CD4-positive, alpha-beta T cell (primary cell): ENCODE measurements at regions not wholly inside any gene's neighbourhood (a gene's known extent, or its start where the extent isn't known, plus 50 kb on each side); places are given as distances from the start of the nearest gene placed in this dataset.

Experiments used
- ATAC-seq: fragments of 200-7000 bp; cut with Tn5 transposase; one replicate; pipeline ENCODE4 v1.10.0; 2022; ENCODE audit warnings: mild to moderate bottlenecking; ENCODE audit not compliant: poor library complexity
- CTCF ChIA-PET: fragments of 350-600 bp; sonication (Branson Sonifier 250); formaldehyde crosslinking; loops from one replicate; lab custom pipeline; 2021; ENCODE audit warnings: antibody characterized with exemption, inconsistent platforms; lab: Charles Lee
- POLR2A ChIA-PET: fragments of 350-600 bp; sonication (Branson Sonifier 250); formaldehyde crosslinking; loops from one replicate; lab custom pipeline; 2021; ENCODE audit warnings: antibody characterized with exemption, inconsistent platforms; lab: Charles Lee
- DNase-seq, 14 experiments: peaks; one replicate each; pipeline ENCODE4 v3.0.0-alpha.2; 2013 to 2020; ENCODE audit warnings: mixed read lengths in 2 of 14
- H3K27ac ChIP-seq, 2 donors: one replicate each; pipeline versions ENCODE4 v1.5.1 to v1.7.0; 2013; ENCODE audit warnings: low read length in 2 of 2, low read depth in 1 of 2, mild to moderate bottlenecking in 1 of 2
- H3K27me3 ChIP-seq, 2 experiments: 1 replicate in 1 of 2; 2 replicates in 1 of 2; pipeline versions ENCODE4 v1.6.1 to v1.7.0; 2013; ENCODE audit warnings: low read length in 2 of 2, control low read depth in 1 of 2, mild to moderate bottlenecking in 1 of 2, moderate library complexity in 1 of 2; ENCODE audit not compliant: insufficient read depth in 2 of 2, control insufficient read depth in 1 of 2
- H3K36me3 ChIP-seq: one replicate; pipeline ENCODE4 v1.6.1; 2013; ENCODE audit warnings: low read length, control low read depth; ENCODE audit not compliant: insufficient read depth
- H3K4me1 ChIP-seq: one replicate; pipeline ENCODE4 v1.6.1; 2013; ENCODE audit warnings: low read length, control low read depth; ENCODE audit not compliant: insufficient read depth
- H3K4me3 ChIP-seq: one replicate; pipeline ENCODE4 v1.5.1; 2013; ENCODE audit warnings: mild to moderate bottlenecking, low read length, moderate library complexity
- H3K9me3 ChIP-seq, 2 experiments: 1 replicate in 1 of 2; 2 replicates in 1 of 2; pipeline versions ENCODE4 v1.6.1 to v1.7.0; 2013; ENCODE audit warnings: low read length in 2 of 2, mild to moderate bottlenecking in 2 of 2, control low read depth in 1 of 2, moderate library complexity in 1 of 2; ENCODE audit not compliant: control insufficient read depth in 1 of 2, insufficient read depth in 1 of 2
- H3K27ac Mint-ChIP-seq: one replicate; pipeline ENCODE4 v1.8.0; 2020; ENCODE audit warnings: mixed read lengths
- H3K27me3 Mint-ChIP-seq: one replicate; pipeline ENCODE4 v1.8.0; 2021; ENCODE audit warnings: mixed read lengths
- H3K36me3 Mint-ChIP-seq: one replicate; pipeline ENCODE4 v1.8.0; 2021; ENCODE audit warnings: low read depth, mixed read lengths
- H3K4me1 Mint-ChIP-seq: one replicate; pipeline ENCODE4 v1.8.0; 2021; ENCODE audit warnings: low read depth, mixed read lengths
- H3K4me3 Mint-ChIP-seq: one replicate; pipeline ENCODE4 v1.8.0; 2020; ENCODE audit warnings: mild to moderate bottlenecking, mixed read lengths
- H3K9me3 Mint-ChIP-seq: one replicate; pipeline ENCODE4 v1.8.0; 2020; ENCODE audit warnings: mixed read lengths
- CTCF ChIP-seq: fragments of 200-600 bp; IDR thresholded peaks from one replicate; pipeline ENCODE4 v1.8.0; 2022; ENCODE audit warnings: antibody characterized with exemption, mild to moderate bottlenecking
- intact Hi-C, 2 experiments: fragments of 100-400 bp; cut with DNase I in 1 of 2; cut with micrococcal nuclease in 1 of 2; formaldehyde crosslinking; loops; one replicate each; pipeline versions ENCODE4 v1.15.1 to v1.9.0; 2023 to 2025; cut with DNase I, micrococcal nuclease

- H3K27me3 Mint-ChIP-seq = no peaks in the 10 kb centered on the region
- DNase-seq = peak in 2 of 14 experiments; percentile 5 to 29
- POLR2A ChIA-PET = interaction anchor here (1.3 kb wide), 1 partner anchor 15 kb away, joined by 3 read pairs; no protein-coding TSS in a partner anchor
Measured at GRCh38 chr14:97538749-97539410, 741.7 kb downstream of the VRK1 start.

GRCh38 chr14:97539411-97539795 is 742.2 kb downstream of the VRK1 start:
- no peak for ATAC-seq
- ChIA-PET POLR2A (interaction anchor here (1.3 kb wide), 1 partner anchor 14 kb away, joined by 3 read pairs; no protein-coding TSS in a partner anchor), CTCF (no interaction called here)
- Mint-ChIP-seq H3K4me1 (peaks cover 24% of the 10 kb centered on the region), H3K27ac (no peak overlapping the region), H3K27me3 (no peaks in the 10 kb centered on the region), H3K36me3 (no peaks in the 10 kb centered on the region), H3K4me3 (no peak overlapping the region), H3K9me3 (no peaks in the 10 kb centered on the region)
- no peak overlapping the region for H3K4me3 ChIP-seq
- H3K4me1 ChIP-seq = peaks cover 13% of the 10 kb centered on the region
- no peaks in the 10 kb centered on the region for H3K36me3 ChIP-seq
- H3K9me3 ChIP-seq = no peaks in the 10 kb centered on the region
- no peaks in the 10 kb centered on the region for H3K27me3 ChIP-seq
- no peak for TF ChIP-seq CTCF
- no peak for DNase-seq
- intact Hi-C loops = no loop called here
- no peak overlapping the region for H3K27ac ChIP-seq

More at GRCh38 chr14:97538749-97539410, 741.7 kb downstream of the VRK1 start:
- Histone ChIP-seq H3K4me1 (peaks cover 8% of the 10 kb centered on the region), H3K27me3 (no peaks in the 10 kb centered on the region), H3K27ac (no peak overlapping the region), H3K9me3 (no peaks in the 10 kb centered on the region), H3K36me3 (no peaks in the 10 kb centered on the region), H3K4me3 (no peak overlapping the region)
- Mint-ChIP-seq H3K36me3 (no peaks in the 10 kb centered on the region), H3K27ac (no peak overlapping the region), H3K4me3 (no peak overlapping the region), H3K4me1 (peaks cover 19% of the 10 kb centered on the region), H3K9me3 (no peaks in the 10 kb centered on the region)
- TF ChIP-seq CTCF = no peak
- CTCF ChIA-PET = no interaction called here
- ATAC-seq = no peak
- intact Hi-C loops = no loop called here

- Mint-ChIP-seq H3K27ac (no peak overlapping the region), H3K9me3 (no peaks in the 10 kb centered on the region), H3K27me3 (no peaks in the 10 kb centered on the region), H3K4me1 (peaks cover 25% of the 10 kb centered on the region), H3K4me3 (no peak overlapping the region), H3K36me3 (no peaks in the 10 kb centered on the region)
- no peak overlapping the region for H3K4me3 ChIP-seq
- intact Hi-C loops = no loop called here
- no peaks in the 10 kb centered on the region for H3K36me3 ChIP-seq
- no peak overlapping the region for H3K27ac ChIP-seq
- no peak for ATAC-seq
- DNase-seq = no peak
- no peaks in the 10 kb centered on the region for H3K9me3 ChIP-seq
- no peak for TF ChIP-seq CTCF
- H3K4me1 ChIP-seq = peaks cover 15% of the 10 kb centered on the region
- ChIA-PET CTCF (no interaction called here), POLR2A (interaction anchor here (1.3 kb wide), 1 partner anchor 14 kb away, joined by 3 read pairs; no protein-coding TSS in a partner anchor)
- no peaks in the 10 kb centered on the region for H3K27me3 ChIP-seq
Measured at GRCh38 chr14:97539884-97540283, 742.7 kb downstream of the VRK1 start.
